Mucosa of descending colon (tissue), 3 donors: ENCODE measurements at regions not wholly inside any gene's neighbourhood (a gene's known extent, or its start where the extent isn't known, plus 50 kb on each side); places are given as distances from the start of the nearest gene placed in this dataset.

Source experiments
- ATAC-seq: fragments of 200-7000 bp; cut with Tn5 transposase; one replicate; pipeline ENCODE4 v1.9.1; 2020; ENCODE audit warnings: mild to moderate bottlenecking, moderate library complexity
- DNase-seq, 3 donors: peaks; one replicate each; pipeline ENCODE4 v3.0.0-alpha.2; 2020
- H3K36me3 ChIP-seq: fragments of 200-600 bp; one replicate; pipeline ENCODE4 v1.8.0; 2021; ENCODE audit warnings: low read depth, mild to moderate bottlenecking
- H3K4me1 ChIP-seq: fragments of 200-600 bp; one replicate; pipeline ENCODE4 v1.8.0; 2021; ENCODE audit warnings: low read depth, mild to moderate bottlenecking
- H3K4me3 ChIP-seq: fragments of 200-600 bp; one replicate; pipeline ENCODE4 v1.8.0; 2021; ENCODE audit warnings: mild to moderate bottlenecking
- H3K9me3 ChIP-seq: fragments of 200-600 bp; one replicate; pipeline ENCODE4 v1.8.0; 2021; ENCODE audit warnings: mild to moderate bottlenecking
- CTCF ChIP-seq: fragments of 200-600 bp; IDR thresholded peaks from one replicate; pipeline ENCODE4 v1.8.0; 2022; ENCODE audit warnings: antibody characterized with exemption, mild to moderate bottlenecking
- intact Hi-C, 2 donors: fragments of 100-400 bp; cut with DNase I in 1 of 2; cut with micrococcal nuclease in 1 of 2; formaldehyde crosslinking; loops; one replicate each; pipeline versions ENCODE4 v1.11.0 to v1.11.1; 2022; cut with DNase I, micrococcal nuclease
- donor health status: DM: no; HTN: no; CAD: no; lungs with moderate emphysema.
- donor health status: DM: no; HTN: no; CAD: no.
- donor health status: DM: no; HTN: yes; CAD: no.

- ATAC-seq (no peak), DNase-seq (no peak)
- TF ChIP-seq CTCF = no peak
- Histone ChIP-seq H3K4me1 (no peaks in the 10 kb centered on the region), H3K9me3 (no peaks in the 10 kb centered on the region), H3K4me3 (no peak overlapping the region), H3K36me3 (no peaks in the 10 kb centered on the region)
- intact Hi-C loops = no loop called here
Observed at GRCh38 chr12:87778065-87778464, 251.1 kb downstream of the C12orf50 start.

- intact Hi-C loops = no loop called here
- Histone ChIP-seq H3K4me1 (no peaks in the 10 kb centered on the region), H3K36me3 (no peaks in the 10 kb centered on the region), H3K9me3 (no peaks in the 10 kb centered on the region), H3K4me3 (no peak overlapping the region)
- TF ChIP-seq CTCF = no peak
- DNase-seq (no peak), ATAC-seq (no peak)
Observed at GRCh38 chr12:87775784-87776183, 253.4 kb downstream of the C12orf50 start.

GRCh38 chr12:87775051-87775450, 254.2 kb downstream of the C12orf50 start:
- Histone ChIP-seq H3K36me3 (no peaks in the 10 kb centered on the region), H3K4me3 (no peak overlapping the region), H3K4me1 (no peaks in the 10 kb centered on the region), H3K9me3 (no peaks in the 10 kb centered on the region)
- DNase-seq (no peak), ATAC-seq (no peak)
- TF ChIP-seq CTCF = no peak
- intact Hi-C loops = no loop called here

GRCh38 chr12:87772401-87772800, 256.8 kb downstream of the C12orf50 start:
- H3K36me3 ChIP-seq = no peaks in the 10 kb centered on the region
- no peak for DNase-seq
- intact Hi-C loops = no loop called here
- ATAC-seq = no peak
- H3K4me1 ChIP-seq = no peaks in the 10 kb centered on the region
- H3K9me3 ChIP-seq = no peaks in the 10 kb centered on the region
- no peak for TF ChIP-seq CTCF
- H3K4me3 ChIP-seq = no peak overlapping the region

DNA sequence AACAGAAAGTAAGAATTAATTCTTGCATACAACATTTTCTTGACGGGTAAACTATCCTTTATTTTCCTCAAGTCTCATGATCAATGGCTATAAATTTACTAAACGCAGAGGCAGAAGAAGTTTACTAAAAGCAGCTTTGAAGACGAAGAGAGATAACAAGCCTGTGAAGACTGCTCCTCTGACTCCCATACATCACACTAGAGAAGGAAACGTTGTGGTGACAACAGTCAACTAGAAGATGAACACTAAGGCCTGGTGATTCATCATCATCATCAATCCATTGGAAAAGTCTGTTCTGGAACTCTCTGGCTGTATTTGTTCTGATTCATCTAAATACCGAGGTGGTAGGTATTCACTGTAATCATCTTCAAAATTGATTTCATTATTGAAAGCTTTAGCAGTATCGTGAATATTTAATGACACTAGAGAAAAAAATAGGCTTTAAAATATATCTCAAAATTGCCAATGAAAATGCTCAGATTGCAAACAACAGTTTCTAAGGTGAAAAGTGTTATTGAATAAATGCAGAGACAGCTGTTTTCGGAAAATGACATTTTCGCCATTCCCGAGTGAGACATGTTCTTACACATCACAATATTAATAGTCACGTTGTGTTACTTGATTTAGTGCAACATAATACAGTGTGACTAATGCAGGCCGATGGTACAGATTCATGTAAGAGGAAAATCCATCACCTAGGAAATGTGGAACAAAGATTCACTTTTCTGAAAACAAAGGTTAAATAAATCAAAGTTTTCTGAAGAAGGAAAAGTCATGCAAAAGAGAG, 260.5 kb downstream of the C12orf50 start:
- H3K4me3 ChIP-seq = no peak overlapping the region
- no peak for TF ChIP-seq CTCF
- H3K36me3 ChIP-seq = no peaks in the 10 kb centered on the region
- no peaks in the 10 kb centered on the region for H3K4me1 ChIP-seq
- no peak for ATAC-seq
- no peak for DNase-seq
- intact Hi-C loops = no loop called here
- no peaks in the 10 kb centered on the region for H3K9me3 ChIP-seq
